NCI-H69 (cell line): ENCODE measurements at regions not wholly inside any gene's neighbourhood (a gene's known extent, or its start where the extent isn't known, plus 50 kb on each side); places are given as distances from the start of the nearest gene placed in this dataset.
"Not testable (repeated sequence)": the region's sequence is repeated elsewhere in the genome, so short reads cannot be mapped to it uniquely, and the experiment has no call there.

Experiments
- DNase-seq: peaks from one replicate; lab custom pipeline; 2025; lab: John Stamatoyannopoulos, UW

DNA sequence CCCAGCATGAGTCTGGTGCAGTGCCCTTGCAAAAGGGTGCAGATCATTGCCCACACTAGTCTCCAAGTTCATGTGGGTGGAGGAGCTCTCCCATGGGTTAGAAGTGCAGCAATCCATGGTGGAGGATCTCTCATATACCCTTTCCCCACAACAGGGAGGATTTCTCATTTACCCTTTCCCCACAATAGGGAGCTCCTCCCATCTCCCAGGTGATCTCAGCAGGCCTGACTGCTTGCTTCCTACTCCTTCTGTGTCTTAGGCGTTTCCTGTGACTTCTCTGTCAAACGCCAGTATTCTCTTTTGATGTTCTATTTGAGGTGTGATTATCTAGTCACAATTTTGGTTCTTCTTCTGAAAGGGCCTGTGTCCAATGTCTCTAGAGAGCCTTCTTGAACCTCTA, 133.8 kb upstream of the RFX3 start:
- DNase-seq = peak; percentile 28

- no peak for DNase-seq
These were observed 133.2 kb upstream of the RFX3 start for GRCh38 chr9:3658964-3659363.

GRCh38 chr9:3656224-3656623, 130.4 kb upstream of the RFX3 start:
- DNase-seq = no peak

DNA sequence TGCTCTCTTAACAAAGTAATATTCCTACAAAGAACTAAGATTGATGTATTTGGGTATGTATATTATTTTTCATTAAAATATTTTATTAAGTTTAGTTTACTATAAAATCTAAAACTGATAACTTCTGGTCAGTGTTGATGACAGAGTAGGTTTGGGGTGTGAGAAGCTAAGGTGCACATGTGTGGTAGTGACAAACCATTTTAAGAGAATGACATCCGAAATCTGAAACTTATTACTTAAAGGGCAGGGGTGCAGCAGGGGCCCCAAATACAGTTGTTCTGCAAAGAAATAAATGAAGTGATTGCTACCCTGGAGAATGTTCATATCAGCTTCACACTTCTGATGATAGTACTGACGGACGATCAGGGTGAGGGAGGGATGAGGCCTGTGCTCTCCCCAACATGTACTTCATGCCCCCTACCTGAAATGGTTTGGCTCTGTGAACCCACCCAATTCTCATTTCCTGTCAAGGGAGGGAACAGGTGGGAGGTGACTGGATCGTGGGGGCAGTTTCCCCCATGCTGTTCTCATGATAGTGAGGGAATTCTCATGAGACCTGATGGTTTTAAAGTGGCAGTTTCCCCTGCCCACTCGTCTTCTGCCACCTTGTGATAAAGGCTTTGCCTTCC, 125.3 kb upstream of the RFX3 start:
- DNase-seq = peak; percentile 38

DNA sequence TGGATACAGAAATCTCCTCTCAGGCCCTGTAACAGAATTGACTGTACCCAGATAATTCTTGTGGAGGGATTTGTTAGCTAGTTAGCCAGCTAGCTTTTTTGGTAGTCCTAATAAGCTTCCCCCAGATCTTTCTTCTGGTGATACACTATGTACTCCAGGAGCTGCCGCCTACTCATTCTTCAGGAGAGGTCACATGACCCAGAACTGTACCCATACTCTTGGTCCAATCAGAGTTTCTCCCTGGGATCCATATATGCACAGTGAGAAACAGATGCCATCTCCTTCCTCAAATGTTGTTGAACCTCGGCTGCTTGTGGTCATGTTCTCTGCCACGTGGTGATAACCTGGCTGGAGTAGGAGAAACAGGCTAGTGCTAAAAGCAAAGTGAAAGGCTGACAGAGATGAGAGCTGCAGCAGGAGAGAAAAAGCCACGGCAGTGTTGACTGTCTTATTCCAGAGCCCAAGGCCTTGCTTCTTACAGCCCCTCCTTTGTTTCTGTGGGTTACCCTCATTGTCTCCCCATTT, 123.0 kb upstream of the RFX3 start:
- DNase-seq = no peak

GRCh38 chr9:3648266-3648665, 122.5 kb upstream of the RFX3 start:
- no peak for DNase-seq

DNA sequence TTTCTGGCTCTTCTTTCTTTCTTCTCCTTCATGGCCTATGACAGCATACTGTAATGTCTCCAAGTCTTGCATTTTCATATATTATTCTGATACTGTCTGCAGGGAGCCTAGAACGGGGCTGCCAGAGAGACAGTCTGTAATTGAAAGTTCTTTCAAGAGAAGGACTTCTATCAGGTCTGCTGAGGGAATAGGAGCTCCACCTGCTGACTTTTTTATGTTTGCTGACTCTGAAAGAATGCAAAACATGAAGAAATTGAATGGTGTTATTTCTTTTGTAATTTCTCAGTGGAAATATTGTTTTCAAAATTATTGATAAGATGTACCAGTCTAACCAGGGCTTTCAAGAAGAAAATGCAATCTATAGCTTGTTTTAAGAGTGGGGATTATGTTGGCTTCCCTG, 121.9 kb upstream of the RFX3 start:
- DNase-seq = no peak

DNA sequence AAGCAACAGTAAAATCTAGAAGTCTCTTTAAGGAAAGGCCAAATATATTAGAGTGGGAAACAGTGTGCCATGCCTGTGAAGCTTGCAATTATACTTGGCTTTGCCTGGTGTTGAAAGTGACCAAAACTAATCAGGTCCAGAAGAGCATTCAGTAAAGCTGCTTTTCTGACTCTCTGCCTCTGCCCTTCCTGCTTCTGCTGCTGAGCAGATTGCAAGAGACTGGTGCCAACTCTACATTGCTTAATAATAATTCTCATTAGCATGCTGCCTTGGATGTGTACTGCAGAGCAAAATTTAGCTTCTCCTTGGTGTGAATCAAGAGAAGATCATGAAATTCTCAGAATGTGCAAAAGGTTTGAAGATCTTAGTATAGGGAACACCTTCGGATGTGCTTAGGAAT, 120.4 kb upstream of the RFX3 start:
- no peak for DNase-seq

DNA sequence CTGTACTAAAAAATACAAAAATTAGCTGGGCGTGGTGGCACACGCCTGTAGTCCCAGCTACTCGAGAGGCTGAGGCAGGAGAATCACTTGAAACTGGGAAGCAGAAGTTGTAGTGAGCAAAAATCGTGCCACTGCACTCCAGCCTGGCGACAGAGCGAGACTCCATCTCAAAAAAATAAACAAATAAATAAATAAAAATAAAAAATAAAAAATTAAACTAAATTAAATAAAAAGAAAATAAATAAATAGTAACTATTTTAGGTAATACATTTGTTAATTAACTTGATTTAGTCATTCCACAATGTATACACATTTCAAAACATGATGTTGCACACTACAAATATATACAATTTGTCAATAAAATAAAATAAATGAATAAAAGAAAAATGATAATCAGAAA, 116.3 kb upstream of the RFX3 start:
- not testable (repeated sequence) for DNase-seq

GRCh38 chr9:3629495-3629894, 103.7 kb upstream of the RFX3 start:
- DNase-seq = no peak

- no peak for DNase-seq
These were observed 102.4 kb upstream of the RFX3 start for GRCh38 chr9:3628239-3628638.

DNA sequence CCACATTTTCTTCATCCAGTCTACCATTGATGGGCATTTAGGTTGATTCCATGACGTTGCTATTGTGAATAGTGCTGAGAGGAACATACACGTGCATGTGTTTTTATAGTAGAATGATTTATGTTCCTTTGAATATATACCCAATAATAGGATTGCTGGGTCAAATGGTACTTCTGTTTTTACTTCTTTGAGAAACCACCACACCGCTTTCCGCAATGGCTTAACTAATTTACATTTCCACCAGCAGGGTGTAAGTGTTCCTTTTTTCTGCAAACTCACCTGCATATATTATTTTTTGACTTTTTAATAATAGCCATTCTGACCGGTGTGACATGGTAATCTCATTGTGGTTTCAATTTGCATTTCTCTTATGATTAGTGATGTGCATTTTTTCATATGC, 82.2 kb upstream of the RFX3 start:
- no peak for DNase-seq

DNA sequence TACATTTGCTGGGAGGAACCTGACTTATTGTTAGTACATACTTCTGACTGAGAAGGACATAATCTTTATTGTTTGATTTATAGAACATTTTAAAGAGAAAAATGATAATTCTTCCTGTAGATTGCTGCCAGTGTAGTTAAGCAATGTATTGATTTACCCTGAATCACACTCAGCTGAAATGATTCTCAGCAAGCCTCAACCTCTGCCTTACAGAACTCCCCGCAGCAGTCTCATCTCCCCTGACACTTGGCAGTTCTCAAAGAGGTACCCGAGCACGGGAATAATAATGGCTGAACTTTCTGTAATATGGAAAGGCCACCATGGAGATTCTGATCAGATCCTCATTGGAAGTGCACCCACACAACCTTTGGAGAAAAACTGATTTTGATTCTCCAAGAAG, 74.9 kb upstream of the RFX3 start:
- DNase-seq = no peak

- DNase-seq = no peak
These were observed 72.0 kb upstream of the RFX3 start for GRCh38 chr9:3597792-3598191.

GRCh38 chr9:3586066-3586465, 60.3 kb upstream of the RFX3 start:
- DNase-seq = no peak

DNA sequence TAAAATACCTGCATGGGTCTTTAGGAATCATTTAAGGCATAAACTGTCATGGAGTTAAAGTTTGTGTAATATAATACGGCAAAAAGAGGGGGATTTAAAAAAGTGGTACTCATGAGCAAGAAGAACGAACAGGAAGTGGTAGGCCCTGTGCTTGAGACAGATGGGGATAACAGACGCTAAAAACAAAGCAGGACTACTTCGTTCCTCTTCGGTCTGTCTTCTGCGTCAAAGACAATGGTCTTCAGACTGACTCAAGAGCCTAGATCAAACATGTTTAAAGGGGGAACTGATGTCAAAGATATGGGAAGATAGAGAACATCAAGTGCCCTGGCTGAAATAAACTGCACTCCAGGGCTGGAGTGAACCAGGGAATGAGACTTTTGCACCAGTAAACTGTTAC, 59.8 kb upstream of the RFX3 start:
- DNase-seq = no peak

DNA sequence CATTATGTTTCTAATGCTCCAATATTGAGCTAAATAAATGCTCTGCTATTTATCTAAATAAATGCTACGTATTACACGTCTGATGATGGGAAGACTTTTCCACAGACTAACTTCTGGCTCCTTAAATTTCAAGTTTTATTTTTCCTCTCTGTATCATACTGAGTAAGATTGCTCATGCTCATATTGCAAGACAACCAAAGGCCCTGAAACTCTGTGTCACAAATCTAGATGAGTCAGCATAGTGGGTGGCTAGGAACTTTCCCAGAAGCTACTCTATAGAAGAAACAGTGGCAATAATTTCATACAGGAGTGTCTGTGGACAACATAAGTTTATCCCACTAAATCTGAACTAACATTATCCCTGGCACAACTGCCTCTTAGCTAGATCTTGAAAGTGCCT, 53.0 kb upstream of the RFX3 start:
- DNase-seq = no peak

GRCh38 chr9:3576328-3576727, 50.5 kb upstream of the RFX3 start:
- no peak for DNase-seq

DNA sequence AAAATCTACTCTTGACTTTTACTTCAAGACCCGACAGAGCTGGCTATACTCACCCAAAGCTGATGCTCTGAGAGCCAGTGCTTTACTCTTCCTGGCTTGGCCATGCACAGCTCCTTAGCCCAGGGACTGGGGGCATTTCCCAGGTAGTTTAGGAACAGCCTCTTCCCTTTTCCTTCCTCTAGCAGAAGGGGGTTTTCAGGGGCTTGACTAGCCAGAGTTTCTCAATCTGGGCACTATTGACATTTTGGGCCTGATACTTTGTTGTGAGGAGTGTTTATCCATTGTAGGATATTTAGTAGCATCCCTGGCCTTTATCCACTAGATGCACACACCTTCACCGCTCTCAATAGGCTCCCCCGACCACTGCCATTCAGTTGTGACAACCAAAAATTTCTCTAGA, 50.0 kb upstream of the RFX3 start:
- DNase-seq = no peak
